Testis (tissue), 2 donors: ENCODE measurements at regions not wholly inside any gene's neighbourhood (a gene's known extent, or its start where the extent isn't known, plus 50 kb on each side); places are given as distances from the start of the nearest gene placed in this dataset.

Experiments
- POLR2A ChIP-seq: fragments of 450-650 bp; IDR thresholded peaks from one replicate; pipeline ENCODE4 v1.6.1; 2017; ENCODE audit warnings: antibody characterized with exemption, mild to moderate bottlenecking, moderate library complexity
- TF ChIP-seq, protein P1 (sequence below), 3 experiments: fragments of 450-650 bp in 2 of 3; fragments of 200-600 bp in 1 of 3; sonication (generic) in 1 of 3; IDR thresholded peaks; one replicate each; pipeline ENCODE4 v1.5.1; 2016 to 2019; ENCODE audit warnings: antibody characterized with exemption in 3 of 3, mild to moderate bottlenecking in 2 of 3, moderate library complexity in 1 of 3

GRCh38 chr12:128133321-128134073 lies 133.5 kb upstream of the TMEM132C start:
- TF ChIP-seq, protein P1, sequence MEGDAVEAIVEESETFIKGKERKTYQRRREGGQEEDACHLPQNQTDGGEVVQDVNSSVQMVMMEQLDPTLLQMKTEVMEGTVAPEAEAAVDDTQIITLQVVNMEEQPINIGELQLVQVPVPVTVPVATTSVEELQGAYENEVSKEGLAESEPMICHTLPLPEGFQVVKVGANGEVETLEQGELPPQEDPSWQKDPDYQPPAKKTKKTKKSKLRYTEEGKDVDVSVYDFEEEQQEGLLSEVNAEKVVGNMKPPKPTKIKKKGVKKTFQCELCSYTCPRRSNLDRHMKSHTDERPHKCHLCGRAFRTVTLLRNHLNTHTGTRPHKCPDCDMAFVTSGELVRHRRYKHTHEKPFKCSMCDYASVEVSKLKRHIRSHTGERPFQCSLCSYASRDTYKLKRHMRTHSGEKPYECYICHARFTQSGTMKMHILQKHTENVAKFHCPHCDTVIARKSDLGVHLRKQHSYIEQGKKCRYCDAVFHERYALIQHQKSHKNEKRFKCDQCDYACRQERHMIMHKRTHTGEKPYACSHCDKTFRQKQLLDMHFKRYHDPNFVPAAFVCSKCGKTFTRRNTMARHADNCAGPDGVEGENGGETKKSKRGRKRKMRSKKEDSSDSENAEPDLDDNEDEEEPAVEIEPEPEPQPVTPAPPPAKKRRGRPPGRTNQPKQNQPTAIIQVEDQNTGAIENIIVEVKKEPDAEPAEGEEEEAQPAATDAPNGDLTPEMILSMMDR (IDR thresholded peaks at IDR 0.05), result no peak
- no peak for TF ChIP-seq POLR2A
